Muscle of back (tissue), 3 donors: ENCODE measurements at regions not wholly inside any gene's neighbourhood (a gene's known extent, or its start where the extent isn't known, plus 50 kb on each side); places are given as distances from the start of the nearest gene placed in this dataset.
"Not testable (repeated sequence)": the region's sequence is repeated elsewhere in the genome, so short reads cannot be mapped to it uniquely, and the experiment has no call there.

Experiments used
- DNase-seq, 3 donors: peaks; one replicate each; pipeline versions ENCODE4 v3.0.0 to v3.0.0-alpha.2; 2013

DNA sequence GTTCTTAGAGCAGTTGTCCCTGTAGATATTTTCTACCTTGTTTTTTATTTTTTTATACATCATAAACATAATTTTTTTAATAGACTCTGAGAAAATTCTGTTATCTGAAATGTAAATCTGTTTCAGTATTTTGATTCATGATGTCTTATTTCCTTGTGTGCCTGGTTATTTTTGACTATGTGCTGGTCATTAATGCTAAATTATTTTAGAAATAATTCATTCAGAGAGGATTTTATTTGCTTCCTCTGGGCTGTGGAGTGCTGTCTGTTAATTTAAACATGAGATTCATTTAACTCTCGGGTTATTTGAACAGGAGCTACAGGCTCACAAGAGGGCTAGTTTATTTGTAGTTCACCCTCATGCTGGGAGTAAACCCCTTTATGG is 124.3 kb upstream of the PITX1 start:
- DNase-seq = no peak

DNA sequence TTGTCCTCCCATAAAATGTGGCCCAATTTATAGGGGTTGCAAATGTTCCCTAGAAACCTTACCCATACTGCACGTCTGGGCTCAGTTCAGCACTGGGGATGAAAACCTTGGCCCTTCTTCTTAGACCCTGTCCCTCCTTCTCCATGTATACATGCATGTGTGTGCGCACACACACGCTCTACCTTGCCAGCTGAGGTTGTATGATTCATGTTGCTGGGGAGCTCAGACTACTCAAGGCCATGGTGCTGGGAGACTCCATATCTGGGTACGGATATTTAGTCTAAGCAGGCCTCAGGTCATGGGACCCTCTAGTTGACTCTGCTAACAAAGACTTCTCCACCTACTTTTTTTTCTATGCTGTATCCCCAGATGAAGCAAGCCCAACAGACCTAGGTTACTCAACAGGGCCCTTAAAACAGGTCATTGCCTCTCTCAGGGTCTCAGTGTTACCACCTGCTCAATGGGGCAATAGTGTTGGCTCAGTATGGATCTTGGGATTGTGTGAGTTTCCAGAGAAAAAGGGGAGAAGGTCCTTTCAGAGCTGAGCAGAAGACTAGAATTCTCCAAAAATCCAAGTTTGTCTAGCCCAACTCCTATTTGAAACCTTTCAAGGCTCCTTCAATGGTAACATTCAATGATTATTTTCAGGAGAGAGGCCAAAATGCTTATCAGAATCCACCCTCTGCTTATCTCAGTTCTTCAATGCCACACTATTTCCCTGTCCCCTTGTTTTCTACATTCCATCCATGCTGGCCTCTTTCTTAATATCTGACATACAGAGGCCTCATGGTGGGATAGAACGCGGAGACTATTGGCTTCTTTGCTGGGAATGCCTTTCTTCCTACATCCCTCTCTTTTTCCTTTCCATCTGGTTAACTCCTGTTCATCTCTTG is 123.6 kb upstream of the PITX1 start:
- no peak for DNase-seq

GRCh38 chr5:135156715-135157404 is 122.8 kb upstream of the PITX1 start:
- no peak for DNase-seq

GRCh38 chr5:135156337-135156714 is 122.3 kb upstream of the PITX1 start:
- DNase-seq = no peak

DNA sequence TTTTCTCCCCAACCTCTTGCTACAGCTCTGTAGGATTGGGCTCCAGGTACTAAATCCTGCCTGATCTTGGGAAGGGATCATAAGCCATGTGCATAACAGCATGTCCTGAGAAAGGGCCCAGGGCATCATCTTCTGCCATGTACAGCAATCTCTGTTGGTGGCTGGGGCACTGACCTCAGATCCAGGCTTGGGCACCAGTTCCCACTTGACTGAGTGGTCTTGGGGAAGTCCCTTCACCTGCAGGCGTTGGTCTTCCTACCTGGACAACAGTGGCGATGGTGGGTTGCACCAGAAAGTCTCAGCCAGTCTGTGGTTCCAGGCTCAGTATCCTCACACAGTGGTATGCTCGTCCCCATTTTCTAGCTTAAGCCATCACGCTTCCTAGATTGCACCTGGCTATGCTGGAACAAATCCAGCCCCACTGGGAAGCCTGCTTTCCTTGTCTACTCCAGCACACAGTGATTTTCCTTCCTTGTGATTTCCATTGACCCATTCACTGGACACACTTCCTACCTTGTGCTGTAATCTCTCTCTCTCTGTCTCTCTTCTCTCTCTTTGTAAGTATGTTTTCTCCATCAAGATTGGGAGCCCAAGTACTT is 121.7 kb upstream of the PITX1 start:
- no peak for DNase-seq

GRCh38 chr5:135154961-135155360 is 120.9 kb upstream of the PITX1 start:
- no peak for DNase-seq

DNA sequence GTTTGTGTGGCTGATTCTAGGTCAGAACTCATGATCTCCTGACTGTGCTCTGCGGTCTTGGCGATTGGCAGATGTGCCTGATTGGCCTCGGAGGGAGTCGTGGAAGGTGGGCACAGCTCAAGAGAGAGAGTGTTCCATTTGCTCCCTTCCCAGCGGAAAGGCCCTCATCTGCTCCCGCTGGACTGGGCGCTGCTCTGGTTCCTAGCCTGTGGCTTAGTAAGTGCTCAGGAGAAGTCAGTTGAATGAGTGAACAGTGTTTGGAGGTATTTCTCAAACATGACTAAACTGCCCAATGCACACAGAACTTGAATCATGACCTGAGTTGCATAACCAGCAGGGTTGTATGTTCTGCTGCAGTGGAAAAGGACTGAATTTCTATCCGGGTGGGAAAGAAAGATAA is 120.2 kb upstream of the PITX1 start:
- no peak for DNase-seq

GRCh38 chr5:135153661-135154060 is 119.6 kb upstream of the PITX1 start:
- DNase-seq = no peak

GRCh38 chr5:135153259-135153658 is 119.2 kb upstream of the PITX1 start:
- no peak for DNase-seq

GRCh38 chr5:135151660-135152059 is 117.6 kb upstream of the PITX1 start:
- not testable (repeated sequence) for DNase-seq

GRCh38 chr5:135151256-135151655 is 117.2 kb upstream of the PITX1 start:
- DNase-seq = no peak

GRCh38 chr5:135150767-135151166 is 116.7 kb upstream of the PITX1 start:
- DNase-seq = no peak

- no peak for DNase-seq
Measured at GRCh38 chr5:135149956-135150723, 116.1 kb upstream of the PITX1 start.

DNA sequence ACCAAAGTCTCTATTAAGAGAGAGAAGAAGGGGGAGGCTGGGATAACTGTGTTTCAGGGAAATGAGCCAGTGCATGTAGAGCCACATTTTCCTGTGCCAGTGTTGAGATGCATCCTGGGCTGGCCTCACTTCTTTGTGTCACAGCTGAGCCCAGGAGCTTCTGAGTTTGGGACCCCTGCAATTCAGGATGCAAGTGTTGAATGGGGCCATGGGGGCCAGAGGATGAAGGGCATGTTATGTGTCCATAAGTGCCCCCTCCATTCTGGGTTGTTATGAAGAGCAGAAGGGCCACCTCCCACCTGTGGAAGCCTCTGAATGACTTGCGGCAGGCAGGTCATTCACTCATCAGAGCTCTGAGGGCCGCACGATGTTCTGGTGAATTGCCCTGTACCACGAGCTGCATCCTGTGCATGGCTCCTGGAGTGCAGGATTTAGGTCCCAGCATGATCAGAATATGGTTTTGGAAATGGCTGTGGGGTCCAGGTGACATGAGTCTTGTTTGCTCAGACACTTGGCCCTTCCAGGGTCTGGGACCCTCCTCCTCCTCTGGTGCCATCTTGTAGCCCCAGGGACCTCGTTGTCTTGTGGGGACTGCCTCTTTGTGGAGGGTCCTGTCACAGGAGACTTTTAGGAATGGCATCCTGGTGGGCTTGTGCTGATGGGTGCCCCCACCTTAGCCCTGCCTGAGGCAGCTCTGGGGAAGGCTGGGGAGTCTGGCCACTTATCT is 115.4 kb upstream of the PITX1 start:
- DNase-seq = no peak

- no peak for DNase-seq
Measured at GRCh38 chr5:135147294-135148090, 113.5 kb upstream of the PITX1 start.

DNA sequence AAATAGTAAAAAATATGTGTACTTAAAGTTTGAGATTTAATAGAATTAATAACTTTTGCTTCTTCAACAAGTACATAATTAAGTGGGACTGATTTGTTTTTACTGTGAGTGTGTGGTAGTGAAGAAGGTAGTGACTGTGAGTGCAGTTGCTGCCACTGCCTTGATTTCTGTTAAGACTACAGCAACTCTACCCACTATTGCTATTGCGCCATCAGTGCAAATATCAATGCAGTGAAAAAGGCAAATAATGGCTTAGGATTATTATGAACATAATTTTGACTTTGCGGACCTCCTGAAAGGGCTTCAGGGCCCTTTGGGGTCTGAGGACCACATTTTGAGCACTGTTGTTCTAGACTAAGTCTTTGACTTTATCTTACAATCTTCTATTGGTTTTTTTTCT is 112.0 kb upstream of the PITX1 start:
- DNase-seq = no peak

GRCh38 chr5:135143682-135144081 is 109.7 kb upstream of the PITX1 start:
- DNase-seq = not testable (repeated sequence)

- DNase-seq = no peak
Measured at GRCh38 chr5:135141303-135142268, 107.6 kb upstream of the PITX1 start.
